Adrenal gland (tissue), 9 donors: ENCODE measurements at regions not wholly inside any gene's neighbourhood (a gene's known extent, or its start where the extent isn't known, plus 50 kb on each side); places are given as distances from the start of the nearest gene placed in this dataset.

Source experiments
- DNase-seq, 7 donors: peaks; one replicate each; pipeline ENCODE4 v3.0.0-alpha.2; 2019 to 2020
- H3K27ac ChIP-seq, 5 donors: fragments of 200-600 bp; sonication (generic) in 4 of 5; 1 replicate in 3 of 5; 2 replicates in 2 of 5; pipeline versions ENCODE4 v1.5.1 to v1.8.0; 2016 to 2020; ENCODE audit warnings: mild to moderate bottlenecking in 1 of 5
- H3K27me3 ChIP-seq: fragments of 200-600 bp; 2 replicates; pipeline ENCODE4 v1.8.0; 2021
- H3K36me3 ChIP-seq, 2 donors: fragments of 200-600 bp; replicated peaks in 1 of 2; 1 replicate in 1 of 2; 2 replicates in 1 of 2; pipeline versions ENCODE4 v1.5.1 to v1.8.0; 2018 to 2022
- H3K4me1 ChIP-seq, 2 donors: fragments of 200-600 bp; replicated peaks in 1 of 2; 1 replicate in 1 of 2; 2 replicates in 1 of 2; pipeline versions ENCODE4 v1.5.1 to v1.8.0; 2018 to 2021
- H3K4me3 ChIP-seq, 4 donors: fragments of 200-600 bp; sonication (generic) in 3 of 4; one replicate each; pipeline ENCODE4 v1.5.1; 2016 to 2018
- H3K9me3 ChIP-seq, 3 donors: fragments of 200-600 bp; sonication (generic) in 1 of 3; replicated peaks in 1 of 3; 1 replicate in 2 of 3; 2 replicates in 1 of 3; pipeline versions ENCODE4 v1.5.1 to v1.8.0; 2016 to 2021
- CTCF ChIP-seq, 6 experiments: fragments of 450-650 bp in 4 of 6; fragments of 200-600 bp in 2 of 6; sonication (generic) in 1 of 6; IDR thresholded peaks; 1 replicate in 5 of 6; 2 replicates in 1 of 6; pipeline versions ENCODE4 v1.5.1 to v1.8.0; 2016 to 2021; ENCODE audit warnings: antibody characterized with exemption in 6 of 6, mild to moderate bottlenecking in 2 of 6, moderate library complexity in 1 of 6
- POLR2A ChIP-seq, 2 donors: fragments of 450-650 bp; IDR thresholded peaks; one replicate each; pipeline ENCODE4 v1.6.1; 2017; ENCODE audit warnings: antibody characterized with exemption in 2 of 2, mild to moderate bottlenecking in 2 of 2, moderate library complexity in 1 of 2
- WGBS, 4 donors: extraction: QIAGEN DNeasy Blood & Tissue Kit in 2 of 4; methylation state at CpG; one replicate each; pipeline versions ENCODE4 v1.1.5 to v1.1.7; 2013 to 2017; 5-methylcytosine and 5-hydroxymethylcytosine counted together
- intact Hi-C, 2 donors: fragments of 100-400 bp; cut with DNase I; formaldehyde crosslinking; loops; one replicate each; pipeline versions ENCODE4 v1.14.1 to v1.15.0; 2022 to 2023
- donor health status: healthy with polysubstance abuse.
- donor health status: Bipolar disorder and iron deficiency.
- donor health status: DM: yes; HTN: yes; CAD: no.
- donor health status: DM: no; HTN: no; CAD: no.
- donor health status: DM: no; HTN: no; CAD: no.

GRCh38 chr1:218943371-218943770 is 230.3 kb upstream of the LYPLAL1 start:
- DNase-seq = no peak
- Histone ChIP-seq H3K4me3 (no peak overlapping the region), H3K9me3 (no peaks in the 10 kb centered on the region), H3K27ac (no peak overlapping the region), H3K4me1 (no peaks in the 10 kb centered on the region), H3K36me3 (no peaks in the 10 kb centered on the region), H3K27me3 (no peaks in the 10 kb centered on the region)
- intact Hi-C loops = no loop called here
- WGBS, 4 donors = 79 to 87% (median 85%) methylated on average over 2 of the region's 2 CpGs
- TF ChIP-seq POLR2A (IDR thresholded peaks at IDR 0.05) (no peak), CTCF (IDR thresholded peaks at IDR 0.05) (no peak)

- TF ChIP-seq CTCF (IDR thresholded peaks at IDR 0.05) (no peak), POLR2A (IDR thresholded peaks at IDR 0.05) (no peak)
- intact Hi-C loops = no loop called here
- Histone ChIP-seq H3K9me3 (no peaks in the 10 kb centered on the region), H3K36me3 (no peaks in the 10 kb centered on the region), H3K4me3 (no peak overlapping the region), H3K27me3 (no peaks in the 10 kb centered on the region), H3K27ac (no peak overlapping the region), H3K4me1 (no peaks in the 10 kb centered on the region)
- WGBS, 4 donors = 72 to 89% (median 80%) methylated on average over 1 of the region's 1 CpG
- no peak for DNase-seq
Measured at GRCh38 chr1:218945050-218945449, 228.6 kb upstream of the LYPLAL1 start.

- WGBS, 4 donors = 35 to 71% (median 53%) methylated on average over 2 of the region's 2 CpGs
Measured at GRCh38 chr1:218946147-218946546, 227.5 kb upstream of the LYPLAL1 start.

GRCh38 chr1:218948446-218948845 is 225.2 kb upstream of the LYPLAL1 start:
- intact Hi-C loops = no loop called here

More at GRCh38 chr1:218946147-218946546, 227.5 kb upstream of the LYPLAL1 start:
- H3K4me3 ChIP-seq = no peak overlapping the region
- intact Hi-C loops = no loop called here
- TF ChIP-seq CTCF (IDR thresholded peaks at IDR 0.05) = no peak
- no peak for TF ChIP-seq POLR2A (IDR thresholded peaks at IDR 0.05)
- H3K27ac ChIP-seq = no peak overlapping the region
- no peaks in the 10 kb centered on the region for H3K9me3 ChIP-seq
- H3K27me3 ChIP-seq = no peaks in the 10 kb centered on the region
- DNase-seq = no peak
- H3K36me3 ChIP-seq = no peaks in the 10 kb centered on the region
- H3K4me1 ChIP-seq = no peaks in the 10 kb centered on the region

More at GRCh38 chr1:218948446-218948845, 225.2 kb upstream of the LYPLAL1 start:
- no peaks in the 10 kb centered on the region for H3K4me1 ChIP-seq
- 75 to 80% (median 77%) methylated on average over 6 of the region's 6 CpGs for WGBS, 4 donors
- H3K27me3 ChIP-seq = no peaks in the 10 kb centered on the region
- no peak overlapping the region for H3K27ac ChIP-seq
- H3K9me3 ChIP-seq = no peaks in the 10 kb centered on the region
- DNase-seq = no peak
- TF ChIP-seq POLR2A (IDR thresholded peaks at IDR 0.05) = no peak
- no peak for TF ChIP-seq CTCF (IDR thresholded peaks at IDR 0.05)
- H3K36me3 ChIP-seq = no peaks in the 10 kb centered on the region
- H3K4me3 ChIP-seq = no peak overlapping the region
